Fibroblast of gingiva (primary cell): ENCODE measurements at regions not wholly inside any gene's neighbourhood (a gene's known extent, or its start where the extent isn't known, plus 50 kb on each side); places are given as distances from the start of the nearest gene placed in this dataset.

Experiments used
- DNase-seq: peaks from one replicate; pipeline ENCODE4 v3.0.0-alpha.2; 2011; ENCODE audit warnings: low read depth

DNA sequence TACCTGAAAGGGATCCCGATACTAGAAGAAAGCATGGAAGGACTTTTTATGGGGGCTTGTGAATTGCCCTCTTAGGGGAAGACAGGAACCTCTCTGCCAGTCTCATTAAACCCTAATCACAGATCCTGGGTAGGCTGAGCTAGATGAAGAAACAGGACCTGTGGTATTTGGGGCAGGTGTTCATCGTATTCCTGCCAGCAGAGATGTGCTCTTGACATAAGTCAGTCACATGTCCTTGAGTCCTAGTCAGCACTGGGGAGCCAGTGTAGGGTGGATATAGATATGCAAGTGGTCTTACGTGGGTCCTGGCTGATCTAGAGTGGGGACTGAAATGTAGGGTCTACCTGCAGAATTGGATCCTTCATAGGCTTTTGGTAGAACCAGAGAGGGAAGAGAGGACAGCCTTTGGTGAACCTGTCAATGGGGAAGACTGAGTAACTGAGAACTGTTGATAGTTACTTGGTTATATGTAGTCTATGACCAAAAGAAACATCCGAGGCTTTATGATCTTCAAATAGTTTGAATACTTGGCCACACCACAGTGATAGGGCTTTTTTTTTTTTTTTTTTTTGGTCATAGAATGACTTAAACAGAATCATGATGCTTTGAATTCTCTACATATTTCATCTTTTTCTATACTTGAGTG lies 63.5 kb upstream of the WDR1 start:
- DNase-seq: no peak

DNA sequence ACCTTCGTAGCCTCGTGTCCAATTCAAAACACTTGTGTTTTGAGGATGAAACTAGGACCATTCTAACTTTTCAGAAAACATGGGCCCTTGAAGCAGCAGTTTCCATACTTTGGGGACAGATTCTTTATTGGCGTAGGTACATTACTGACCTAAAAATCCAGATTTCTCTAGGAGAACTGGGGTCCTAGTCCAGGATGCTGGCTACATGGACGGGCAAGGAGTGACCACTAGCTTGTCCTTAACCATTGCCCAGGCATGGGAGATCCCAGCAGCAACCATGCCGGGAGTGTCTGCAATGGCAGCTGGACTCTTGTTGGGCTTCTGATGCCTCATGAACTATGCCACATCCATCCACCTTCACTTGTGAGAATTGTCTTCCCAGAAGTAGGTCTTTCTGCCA lies 62.2 kb upstream of the WDR1 start:
- DNase-seq: no peak

DNA sequence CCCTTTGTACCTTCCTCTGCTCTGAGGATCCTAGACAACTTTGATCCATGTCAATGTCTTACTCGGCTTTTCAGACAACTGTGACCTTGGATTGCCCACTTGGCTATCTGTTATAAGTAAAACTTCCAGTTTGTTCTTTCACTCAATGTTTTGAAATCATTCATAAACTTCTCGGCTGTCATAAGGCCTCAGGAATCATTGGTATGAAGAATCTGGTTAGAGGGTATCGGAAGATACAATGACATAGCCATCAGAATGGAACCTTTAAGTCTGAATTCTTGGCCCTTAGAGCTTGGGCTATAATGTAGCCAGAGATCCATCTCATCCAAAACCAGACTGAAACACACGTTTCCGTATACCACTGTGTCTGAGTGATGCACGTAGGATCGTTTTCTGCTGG lies 59.0 kb upstream of the WDR1 start:
- DNase-seq: no peak

DNA sequence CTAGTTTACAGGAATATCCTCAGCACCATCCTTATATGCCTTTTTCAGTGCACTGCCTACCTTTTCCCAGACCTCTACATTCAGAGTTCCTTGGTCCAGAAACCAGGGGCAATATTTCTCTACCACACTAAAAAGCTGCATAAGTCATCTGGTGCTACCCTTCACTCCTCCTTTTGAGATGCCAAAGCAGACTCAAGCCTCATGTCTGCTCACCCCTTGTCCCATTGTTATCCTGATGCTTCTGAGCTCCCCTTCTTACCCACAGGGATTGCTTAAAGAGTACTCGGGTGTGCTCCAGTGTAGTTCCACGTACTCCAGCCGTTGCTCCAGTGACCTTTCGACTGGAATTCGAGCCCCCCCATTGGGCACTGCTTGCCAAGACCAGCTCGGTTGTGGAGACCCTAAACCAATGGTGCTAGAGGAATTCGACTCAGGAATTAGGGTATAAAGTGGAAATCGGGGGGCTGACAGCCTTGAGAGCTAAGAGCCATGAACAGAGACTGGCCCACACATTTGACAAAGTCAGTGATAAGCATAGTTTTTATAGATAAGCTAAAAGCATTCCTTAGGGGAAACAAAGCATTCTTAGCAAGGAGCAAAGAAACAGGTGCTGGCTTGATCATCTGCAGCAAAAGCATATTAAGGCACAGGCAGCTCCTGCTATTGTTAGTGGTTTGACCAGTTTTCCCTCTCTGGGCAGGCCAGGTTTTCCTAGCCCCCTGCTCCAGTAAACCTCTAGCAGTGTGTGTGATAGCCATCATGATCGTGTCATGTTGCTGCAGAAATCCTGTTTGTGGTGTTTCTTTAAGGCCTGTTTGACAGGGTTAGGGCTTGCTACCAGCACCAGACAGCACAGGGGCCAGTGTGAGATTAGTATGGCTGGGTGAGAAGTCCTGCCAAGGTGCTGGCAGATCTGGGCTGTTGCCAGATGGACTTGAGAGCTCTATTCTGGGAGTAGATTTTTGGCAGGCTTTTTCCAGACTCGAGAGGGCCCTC lies 57.5 kb upstream of the WDR1 start:
- DNase-seq: no peak

DNA sequence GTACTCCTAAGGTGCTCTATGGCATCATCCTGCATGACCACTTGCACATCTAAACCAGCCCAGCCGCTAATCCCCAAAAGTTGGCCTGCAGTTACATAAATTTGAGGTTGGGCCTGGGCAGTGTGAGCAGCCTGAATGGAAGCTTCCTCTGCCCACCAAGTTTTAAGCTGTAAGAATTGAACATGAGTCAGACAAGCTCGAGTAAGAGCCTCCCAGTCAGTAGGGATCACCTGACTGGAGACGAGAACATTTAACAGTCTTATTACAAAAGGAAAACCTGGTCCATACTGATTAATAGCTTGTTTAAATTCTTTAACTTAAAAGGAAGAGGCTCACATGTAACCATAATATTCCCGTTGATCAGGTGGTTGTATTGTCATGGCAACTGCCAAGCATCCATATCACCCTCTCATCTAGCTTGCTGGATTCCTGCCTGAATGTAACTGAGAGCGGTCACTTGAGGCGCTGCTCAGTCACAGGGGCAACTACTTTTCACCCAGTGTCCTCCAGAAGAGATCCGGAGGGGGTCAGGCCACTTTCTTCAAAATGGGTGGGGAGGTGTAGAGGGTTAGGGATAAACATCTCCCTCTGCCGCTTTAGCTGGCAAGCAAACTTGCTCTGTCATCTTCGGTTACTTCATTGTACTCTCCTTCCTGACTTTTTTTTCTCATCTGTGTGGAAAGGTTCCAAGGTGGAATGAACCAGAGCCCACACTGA lies 56.6 kb upstream of the WDR1 start:
- DNase-seq: peak; percentile 31

DNA sequence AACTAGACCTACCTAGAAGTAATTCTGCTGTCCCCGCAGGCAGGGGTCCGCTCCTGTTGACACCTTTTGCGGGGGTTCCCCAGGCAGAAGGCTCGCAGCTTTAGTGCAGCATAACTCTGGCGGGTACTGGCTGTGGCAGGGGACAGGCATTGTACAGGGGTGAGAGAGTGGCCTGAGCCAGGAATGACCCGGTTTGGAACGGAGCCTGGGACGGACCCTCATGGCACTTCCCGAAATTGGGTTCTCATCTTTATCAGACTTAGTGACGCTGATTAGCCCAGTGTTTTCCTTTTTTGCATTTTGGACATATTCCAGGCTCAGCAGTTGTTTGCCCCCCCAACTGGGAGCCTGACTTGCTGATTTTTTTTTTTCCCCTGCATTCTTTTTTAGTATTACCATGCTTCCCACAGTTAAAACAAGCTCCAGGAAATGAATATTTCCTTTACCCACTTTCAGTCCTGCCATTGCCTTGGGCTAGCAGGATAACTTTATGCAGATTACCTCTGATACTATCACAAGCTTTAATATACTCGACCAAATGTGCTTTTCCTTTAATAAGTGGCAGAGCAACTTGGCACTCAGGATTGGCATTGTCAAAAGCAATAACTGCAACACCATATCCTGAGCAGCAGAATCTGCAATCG lies 55.8 kb upstream of the WDR1 start:
- no peak for DNase-seq

DNA sequence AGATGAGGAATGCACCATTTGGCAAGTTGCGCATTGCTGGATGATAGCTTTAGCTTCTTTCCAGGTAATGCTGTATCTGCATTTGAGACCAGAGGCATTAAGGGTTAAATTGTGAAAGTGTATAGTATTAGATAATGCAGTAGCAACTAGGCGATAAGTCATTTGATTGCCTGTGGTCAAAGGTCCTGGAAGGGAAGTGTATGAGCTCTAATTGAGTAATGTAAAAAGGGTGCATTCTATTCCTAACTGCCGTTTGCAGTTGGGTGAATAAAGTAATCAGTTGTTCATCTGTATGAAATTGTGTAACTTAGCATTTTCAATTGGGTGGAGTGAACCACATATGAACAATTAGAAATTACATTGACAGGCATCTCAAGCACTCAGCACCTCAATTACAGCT lies 54.5 kb upstream of the WDR1 start:
- DNase-seq: no peak

DNA sequence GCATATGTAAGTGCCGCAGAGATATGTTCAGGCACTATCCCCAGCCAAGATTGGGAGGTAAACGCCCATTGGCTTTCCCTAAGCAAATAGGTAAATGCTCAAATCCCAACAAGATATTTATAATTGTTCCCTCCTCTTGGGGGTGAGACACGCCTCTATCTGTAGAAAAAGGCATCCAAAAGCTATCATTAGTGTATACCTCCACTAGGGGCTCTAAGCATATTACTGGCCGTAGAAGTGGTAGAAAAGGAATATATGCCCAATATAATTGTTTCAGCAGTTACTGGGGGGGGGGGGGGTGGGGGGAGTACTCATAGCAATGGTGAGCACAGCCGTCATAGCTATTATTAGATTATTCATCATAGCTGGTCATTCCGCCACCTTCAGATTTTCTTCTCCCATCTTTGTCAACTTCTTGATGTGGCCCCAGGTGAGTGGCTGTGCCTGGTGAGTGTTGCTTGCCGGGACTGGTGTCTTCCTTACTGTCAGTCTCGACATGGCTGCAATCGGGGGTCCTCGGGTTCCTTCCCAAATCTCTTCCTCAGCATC lies 53.3 kb upstream of the WDR1 start:
- no peak for DNase-seq

DNA sequence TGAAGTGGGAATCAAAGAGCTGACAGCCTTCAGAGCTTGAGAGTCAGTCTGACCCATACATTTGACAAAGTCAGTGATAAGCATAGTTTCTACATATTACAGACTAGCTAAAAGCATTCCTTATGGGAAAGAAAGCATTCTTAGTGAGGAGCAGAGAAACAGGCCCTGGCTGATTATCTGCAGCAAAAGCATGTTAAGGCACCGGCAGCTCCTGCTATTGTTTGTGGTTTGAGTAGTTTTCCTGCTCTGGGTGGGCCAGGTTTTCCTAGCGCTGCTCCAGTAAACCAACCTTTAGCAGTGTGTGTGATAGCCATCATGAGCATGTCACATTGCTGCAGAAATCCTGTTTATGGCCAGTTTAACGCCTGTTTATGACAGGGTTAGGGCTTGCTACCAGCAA lies 51.6 kb upstream of the WDR1 start:
- no peak for DNase-seq

DNA sequence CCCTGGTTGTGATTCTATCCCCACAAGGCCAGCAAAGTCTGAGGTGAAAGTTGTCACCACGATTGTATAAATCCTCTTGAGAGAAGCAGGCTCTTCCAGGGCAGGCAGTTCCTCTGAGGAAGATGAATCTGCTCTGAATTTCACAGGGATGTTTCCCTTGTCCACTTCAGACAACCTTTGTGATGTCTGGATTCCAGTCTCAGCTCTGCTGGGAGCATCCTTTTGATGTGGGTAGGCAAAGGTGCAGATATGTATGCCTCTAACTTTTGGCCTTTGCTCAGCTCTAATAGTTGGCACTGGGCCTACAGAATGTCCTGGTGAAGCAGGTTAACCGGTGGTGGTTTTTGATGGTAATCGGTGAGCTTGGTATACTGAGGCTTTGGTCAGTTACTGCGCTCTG lies 50.6 kb upstream of the WDR1 start:
- DNase-seq: no peak
